LNCAP (cell line): ENCODE measurements at regions not wholly inside any gene's neighbourhood (a gene's known extent, or its start where the extent isn't known, plus 50 kb on each side); places are given as distances from the start of the nearest gene placed in this dataset.

Experiments
- CTCF ChIP-seq: fragments of 450-650 bp; IDR thresholded peaks from 2 replicates; pipeline ENCODE4 v1.5.1; 2017; ENCODE audit warnings: mild to moderate bottlenecking

DNA sequence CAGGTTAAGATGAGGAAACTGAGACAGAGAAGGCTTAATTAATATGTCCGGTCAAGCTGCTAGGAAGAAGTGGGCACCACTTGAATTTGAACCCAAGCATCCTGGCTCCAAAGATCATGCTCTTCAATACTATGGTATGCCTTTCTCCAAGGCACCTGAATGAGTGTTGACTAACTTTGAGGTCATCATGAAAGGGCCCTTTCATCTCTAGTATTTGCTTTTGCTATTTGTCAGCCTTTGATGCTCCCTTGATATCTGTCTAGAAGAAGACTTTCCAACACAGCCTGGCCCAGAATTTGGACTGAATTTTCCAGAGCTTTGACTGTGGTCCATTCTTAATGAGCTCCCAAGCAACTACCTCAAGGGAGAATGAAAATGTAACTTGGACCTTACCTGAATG, 179.1 kb upstream of the DKK2 start:
- TF ChIP-seq CTCF = no peak

DNA sequence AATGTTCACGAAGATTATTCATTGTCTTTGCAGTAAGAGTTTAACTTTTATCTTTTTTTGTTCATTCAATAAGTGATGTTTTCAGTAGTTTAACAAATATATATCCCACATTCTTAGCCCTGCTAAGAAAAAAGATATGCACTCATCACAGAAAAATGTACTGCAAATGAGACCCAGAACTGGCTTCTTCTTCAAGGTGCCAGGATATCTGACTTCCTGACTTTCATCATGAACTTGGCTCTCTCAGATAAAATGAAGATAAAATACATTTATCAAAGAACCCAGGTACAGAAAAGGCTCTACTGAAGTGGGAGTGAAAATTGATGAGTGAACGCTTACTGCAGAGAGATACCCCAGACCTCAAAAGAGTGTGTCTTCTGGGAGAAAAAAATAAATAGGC, 177.8 kb upstream of the DKK2 start:
- TF ChIP-seq CTCF = no peak

GRCh38 chr4:107213410-107213809, 177.3 kb upstream of the DKK2 start:
- no peak for TF ChIP-seq CTCF

- TF ChIP-seq CTCF = no peak
Measured at GRCh38 chr4:107212565-107212964, 176.5 kb upstream of the DKK2 start.

DNA sequence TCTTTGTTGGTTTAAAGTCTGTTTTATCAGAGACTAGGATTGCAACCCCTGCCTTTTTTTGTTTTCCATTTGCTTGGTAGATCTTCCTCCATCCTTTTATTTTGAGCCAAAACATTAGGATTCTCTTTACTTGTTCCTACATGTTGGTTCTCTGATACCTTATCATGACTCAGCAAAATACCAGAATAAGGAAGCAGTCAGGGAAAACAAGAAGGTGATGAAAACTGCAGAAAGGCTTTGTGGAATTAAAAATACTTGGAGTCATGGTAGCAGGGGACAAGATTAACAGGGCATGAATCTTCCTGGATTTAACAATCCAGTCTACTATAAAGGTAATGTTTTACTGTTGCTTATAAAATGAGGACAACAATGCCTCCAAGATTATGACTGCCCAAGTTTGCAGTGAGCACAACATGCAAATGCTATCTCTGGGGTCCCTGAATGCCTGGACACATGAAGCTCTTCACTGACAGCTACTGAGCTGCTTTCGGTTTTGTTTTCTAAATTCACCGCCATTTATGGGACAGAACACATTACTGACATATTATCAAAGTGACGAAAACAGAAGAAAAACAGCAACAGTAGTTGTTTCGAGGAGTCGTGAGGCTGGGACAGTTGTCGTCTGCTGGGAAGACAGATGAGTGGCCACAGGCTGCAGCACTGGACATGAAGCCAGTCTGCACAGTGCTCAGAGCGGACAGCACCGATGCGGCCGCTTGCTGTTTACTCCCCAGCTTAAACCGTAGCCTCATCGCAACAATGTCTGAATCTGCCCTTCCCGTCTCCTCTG, 174.5 kb upstream of the DKK2 start:
- TF ChIP-seq CTCF = no peak

GRCh38 chr4:107203733-107204132, 167.6 kb upstream of the DKK2 start:
- no peak for TF ChIP-seq CTCF

DNA sequence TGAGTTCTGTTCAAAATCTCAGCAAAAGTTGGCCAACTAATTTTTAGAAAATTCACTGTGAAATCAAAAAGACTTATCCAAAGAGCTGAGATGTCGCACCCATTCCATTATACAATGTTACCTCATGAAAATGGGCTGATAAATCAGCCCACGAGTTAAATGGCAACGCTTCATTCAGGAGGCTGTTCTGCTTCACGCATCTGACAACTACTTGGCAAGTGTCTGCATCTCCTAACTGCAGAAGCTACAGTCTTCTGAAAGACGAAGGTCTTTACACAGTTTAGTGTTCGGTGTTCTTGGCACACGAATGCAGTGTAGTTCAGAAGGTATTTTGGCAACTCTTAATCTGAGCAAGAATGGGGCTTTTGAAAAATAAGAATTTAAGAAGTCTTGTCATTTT, 166.6 kb upstream of the DKK2 start:
- TF ChIP-seq CTCF = no peak

GRCh38 chr4:107197121-107197520, 161.0 kb upstream of the DKK2 start:
- TF ChIP-seq CTCF = no peak
